Suprapubic skin (tissue), 4 donors: ENCODE measurements at regions not wholly inside any gene's neighbourhood (a gene's known extent, or its start where the extent isn't known, plus 50 kb on each side); places are given as distances from the start of the nearest gene placed in this dataset.

Experiments used
- CTCF ChIP-seq, 2 donors: fragments of 200-600 bp in 1 of 2; fragments of 450-650 bp in 1 of 2; sonication (generic) in 1 of 2; IDR thresholded peaks; one replicate each; pipeline ENCODE4 v1.5.1; 2016 to 2019; ENCODE audit warnings: antibody characterized with exemption in 2 of 2, mild to moderate bottlenecking in 1 of 2, moderate library complexity in 1 of 2
- EP300 ChIP-seq: sonication (generic); formaldehyde crosslinking; IDR thresholded peaks from one replicate; pipeline ENCODE4 v1.6.1; 2017; ENCODE audit warnings: antibody characterized with exemption
- POLR2A ChIP-seq, 2 donors: fragments of 450-650 bp; IDR thresholded peaks; one replicate each; pipeline ENCODE4 v1.6.1; 2017; ENCODE audit warnings: antibody characterized with exemption in 2 of 2, mild to moderate bottlenecking in 2 of 2, moderate library complexity in 2 of 2
- POLR2AphosphoS5 ChIP-seq, 3 donors: sonication (generic); formaldehyde crosslinking; IDR thresholded peaks; one replicate each; pipeline ENCODE4 v1.6.1; 2017; ENCODE audit warnings: antibody characterized with exemption in 3 of 3

GRCh38 chr4:24638396-24638875 lies 54.1 kb upstream of the DHX15 start:
- TF ChIP-seq POLR2A (IDR thresholded peaks at IDR 0.05): no peak
- no peak for TF ChIP-seq CTCF (IDR thresholded peaks at IDR 0.05)
- TF ChIP-seq EP300: no peak
- no peak for TF ChIP-seq POLR2AphosphoS5 (IDR thresholded peaks at IDR 0.05)
